Gastroesophageal sphincter (tissue), 4 donors: ENCODE measurements at regions not wholly inside any gene's neighbourhood (a gene's known extent, or its start where the extent isn't known, plus 50 kb on each side); places are given as distances from the start of the nearest gene placed in this dataset.

Experiments used
- ATAC-seq: fragments of 150-250 bp; one replicate; pipeline ENCODE4 v1.9.1; 2016; ENCODE audit warnings: mild to moderate bottlenecking, moderate library complexity
- H3K27ac ChIP-seq, 4 donors: fragments of 200-600 bp; sonication (generic) in 3 of 4; 1 replicate in 3 of 4; 2 replicates in 1 of 4; pipeline ENCODE4 v1.5.1; 2016 to 2019
- H3K27me3 ChIP-seq: fragments of 200-600 bp; sonication (generic); one replicate; pipeline ENCODE4 v1.5.1; 2019
- H3K36me3 ChIP-seq, 2 donors: fragments of 200-600 bp; sonication (generic); one replicate each; pipeline ENCODE4 v1.5.1; 2019; ENCODE audit warnings: control low read depth in 1 of 2
- H3K4me1 ChIP-seq, 3 donors: fragments of 200-600 bp; sonication (generic); 1 replicate in 2 of 3; 2 replicates in 1 of 3; pipeline ENCODE4 v1.5.1; 2016 to 2019; ENCODE audit warnings: control low read depth in 2 of 3
- H3K4me3 ChIP-seq, 2 donors: fragments of 200-600 bp; sonication (generic); one replicate each; pipeline ENCODE4 v1.5.1; 2019; ENCODE audit warnings: mild to moderate bottlenecking in 1 of 2, moderate library complexity in 1 of 2
- H3K9me3 ChIP-seq, 3 donors: fragments of 200-600 bp; sonication (generic); one replicate each; pipeline ENCODE4 v1.5.1; 2017 to 2019; ENCODE audit warnings: control low read depth in 2 of 3
- EP300 ChIP-seq: sonication (generic); formaldehyde crosslinking; IDR thresholded peaks from one replicate; pipeline ENCODE4 v1.6.1; 2017; ENCODE audit warnings: antibody characterized with exemption, mild to moderate bottlenecking
- POLR2A ChIP-seq, 2 donors: fragments of 450-650 bp; IDR thresholded peaks; one replicate each; pipeline ENCODE4 v1.6.1; 2017; ENCODE audit warnings: antibody characterized with exemption in 2 of 2, mild to moderate bottlenecking in 2 of 2, moderate library complexity in 1 of 2
- POLR2AphosphoS5 ChIP-seq: sonication (generic); formaldehyde crosslinking; IDR thresholded peaks from one replicate; pipeline ENCODE4 v1.6.1; 2017; ENCODE audit warnings: antibody characterized with exemption
- WGBS, 2 donors: methylation state at CpG; one replicate each; pipeline ENCODE4 v1.1.5; 2018; ENCODE audit warnings: low coverage in 1 of 2; 5-methylcytosine and 5-hydroxymethylcytosine counted together
- TF ChIP-seq, protein P1 (sequence below), 4 experiments: fragments of 200-600 bp in 2 of 4; fragments of 450-650 bp in 2 of 4; sonication (generic) in 1 of 4; IDR thresholded peaks; one replicate each; pipeline ENCODE4 v1.5.1; 2017 to 2019; ENCODE audit warnings: antibody characterized with exemption in 4 of 4, mild to moderate bottlenecking in 2 of 4, moderate library complexity in 2 of 4

DNA sequence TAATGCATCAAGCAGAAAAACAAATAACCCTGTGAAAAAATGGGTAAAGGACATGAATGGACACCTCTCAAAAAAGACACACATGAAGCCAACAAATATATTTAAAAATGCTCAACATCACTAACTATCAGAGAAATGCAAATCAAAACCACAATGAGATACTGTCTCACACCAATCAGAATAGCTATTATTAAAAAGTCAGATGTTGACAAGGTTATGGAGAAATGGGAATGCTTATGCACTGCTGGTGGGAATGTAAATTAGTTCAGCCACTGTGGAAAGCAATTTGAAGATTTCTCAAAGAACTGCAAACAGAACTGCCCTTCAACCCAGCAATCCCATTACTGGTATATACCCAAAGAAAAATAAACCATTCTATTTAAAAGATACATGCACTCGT lies 86.6 kb upstream of the TNFSF4 start:
- Histone ChIP-seq H3K4me1 (peaks cover 0 to 12% (median 0%) of the 10 kb centered on the region in 3 donors), H3K36me3 (no peaks in the 10 kb centered on the region), H3K9me3 (no peaks in the 10 kb centered on the region), H3K4me3 (no peak overlapping the region), H3K27me3 (no peaks in the 10 kb centered on the region), H3K27ac (no peak overlapping the region)
- no peak for ATAC-seq
- 83 to 100% methylated on average over 1 of the region's 1 CpG for WGBS, 2 donors
- no peak for TF ChIP-seq POLR2AphosphoS5
- TF ChIP-seq, protein P1, sequence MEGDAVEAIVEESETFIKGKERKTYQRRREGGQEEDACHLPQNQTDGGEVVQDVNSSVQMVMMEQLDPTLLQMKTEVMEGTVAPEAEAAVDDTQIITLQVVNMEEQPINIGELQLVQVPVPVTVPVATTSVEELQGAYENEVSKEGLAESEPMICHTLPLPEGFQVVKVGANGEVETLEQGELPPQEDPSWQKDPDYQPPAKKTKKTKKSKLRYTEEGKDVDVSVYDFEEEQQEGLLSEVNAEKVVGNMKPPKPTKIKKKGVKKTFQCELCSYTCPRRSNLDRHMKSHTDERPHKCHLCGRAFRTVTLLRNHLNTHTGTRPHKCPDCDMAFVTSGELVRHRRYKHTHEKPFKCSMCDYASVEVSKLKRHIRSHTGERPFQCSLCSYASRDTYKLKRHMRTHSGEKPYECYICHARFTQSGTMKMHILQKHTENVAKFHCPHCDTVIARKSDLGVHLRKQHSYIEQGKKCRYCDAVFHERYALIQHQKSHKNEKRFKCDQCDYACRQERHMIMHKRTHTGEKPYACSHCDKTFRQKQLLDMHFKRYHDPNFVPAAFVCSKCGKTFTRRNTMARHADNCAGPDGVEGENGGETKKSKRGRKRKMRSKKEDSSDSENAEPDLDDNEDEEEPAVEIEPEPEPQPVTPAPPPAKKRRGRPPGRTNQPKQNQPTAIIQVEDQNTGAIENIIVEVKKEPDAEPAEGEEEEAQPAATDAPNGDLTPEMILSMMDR (IDR thresholded peaks at IDR 0.05): no peak
- no peak for TF ChIP-seq EP300
- no peak for TF ChIP-seq POLR2A (IDR thresholded peaks at IDR 0.05)

DNA sequence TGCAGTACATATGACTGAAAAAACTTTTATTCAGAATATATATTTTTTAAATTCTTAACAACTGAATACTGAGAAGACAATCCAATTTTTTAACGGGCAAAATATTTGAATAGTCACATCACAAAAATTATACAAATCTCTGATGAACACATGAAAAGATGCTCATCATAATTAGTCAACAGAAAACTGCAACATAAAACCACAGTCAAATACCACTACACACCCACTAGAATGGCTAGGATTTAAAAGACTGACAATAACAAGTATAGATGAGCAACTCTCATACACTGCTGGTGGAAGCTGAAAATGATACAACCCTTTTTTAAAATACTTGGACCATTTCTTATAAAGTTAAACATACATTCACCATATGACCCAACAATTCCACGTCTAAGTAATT lies 87.7 kb upstream of the TNFSF4 start:
- no peaks in the 10 kb centered on the region for H3K27me3 ChIP-seq
- 67 to 69% methylated on average over 2 of the region's 2 CpGs for WGBS, 2 donors
- TF ChIP-seq EP300 (no peak), POLR2AphosphoS5 (no peak), POLR2A (IDR thresholded peaks at IDR 0.05) (no peak)
- TF ChIP-seq, protein P1 (IDR thresholded peaks at IDR 0.05): no peak

DNA sequence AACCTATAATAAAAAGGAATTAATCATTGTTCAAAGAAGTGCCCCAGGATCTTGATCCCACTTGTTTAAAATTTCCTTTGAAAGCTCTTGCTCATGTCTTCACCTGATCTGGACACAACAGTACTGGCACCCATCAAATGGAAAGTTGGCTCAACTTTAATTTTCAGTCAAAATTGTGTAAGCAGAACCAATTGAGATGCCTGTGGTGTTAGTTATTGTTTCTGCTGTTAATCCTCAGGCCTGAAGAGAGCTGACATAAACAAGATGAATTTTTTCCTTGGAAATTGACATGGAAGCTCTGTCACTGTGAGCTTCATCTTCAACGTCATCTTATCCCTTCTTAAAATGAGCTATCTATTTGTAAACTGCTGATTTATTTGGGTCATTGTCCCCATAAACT lies 88.3 kb upstream of the TNFSF4 start:
- Histone ChIP-seq H3K9me3 (no peaks in the 10 kb centered on the region), H3K27me3 (no peaks in the 10 kb centered on the region), H3K27ac (no peak overlapping the region), H3K4me3 (no peak overlapping the region), H3K36me3 (no peaks in the 10 kb centered on the region), H3K4me1 (peaks cover 0 to 12% (median 0%) of the 10 kb centered on the region in 3 donors)
- no peak for ATAC-seq
- 50 to 68% methylated on average over 1 of the region's 1 CpG for WGBS, 2 donors
- TF ChIP-seq, protein P1 (IDR thresholded peaks at IDR 0.05): no peak
- TF ChIP-seq POLR2A (IDR thresholded peaks at IDR 0.05) (no peak), POLR2AphosphoS5 (no peak), EP300 (no peak)

More for the DNA sequence above, 87.7 kb upstream of the TNFSF4 start:
- H3K9me3 ChIP-seq: no peaks in the 10 kb centered on the region
- no peak for ATAC-seq
- H3K4me1 ChIP-seq: peaks cover 0 to 12% (median 0%) of the 10 kb centered on the region in 3 donors
- H3K36me3 ChIP-seq: no peaks in the 10 kb centered on the region
- no peak overlapping the region for H3K27ac ChIP-seq
- no peak overlapping the region for H3K4me3 ChIP-seq

DNA sequence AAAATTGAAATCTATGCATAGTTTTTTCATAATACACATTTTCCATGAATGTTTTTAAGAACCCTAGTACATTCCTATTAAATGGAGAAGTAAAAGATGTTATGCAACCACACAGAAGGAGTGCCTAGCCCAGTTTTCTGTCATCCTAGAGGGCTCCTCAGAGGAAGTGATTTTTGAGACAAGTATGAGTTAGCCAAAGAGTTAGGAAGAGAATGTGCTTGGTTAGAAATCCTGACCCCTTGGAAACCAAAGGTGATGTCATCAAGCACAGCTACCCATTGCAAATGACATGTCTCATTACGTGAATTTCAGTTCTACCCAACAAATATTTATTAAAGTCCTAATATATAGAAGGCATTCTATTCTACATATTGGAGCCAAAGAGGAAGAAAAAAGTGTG lies 88.9 kb upstream of the TNFSF4 start:
- ATAC-seq: no peak
- H3K9me3 ChIP-seq: no peaks in the 10 kb centered on the region
- H3K36me3 ChIP-seq: no peaks in the 10 kb centered on the region
- no peak overlapping the region for H3K4me3 ChIP-seq
- peaks cover 0 to 12% (median 0%) of the 10 kb centered on the region in 3 donors for H3K4me1 ChIP-seq
- no peaks in the 10 kb centered on the region for H3K27me3 ChIP-seq
- TF ChIP-seq EP300: no peak
- no peak for TF ChIP-seq POLR2AphosphoS5
- TF ChIP-seq, protein P1 (IDR thresholded peaks at IDR 0.05): no peak
- no peak overlapping the region for H3K27ac ChIP-seq
- 85 to 100% methylated on average over 1 of the region's 1 CpG for WGBS, 2 donors

DNA sequence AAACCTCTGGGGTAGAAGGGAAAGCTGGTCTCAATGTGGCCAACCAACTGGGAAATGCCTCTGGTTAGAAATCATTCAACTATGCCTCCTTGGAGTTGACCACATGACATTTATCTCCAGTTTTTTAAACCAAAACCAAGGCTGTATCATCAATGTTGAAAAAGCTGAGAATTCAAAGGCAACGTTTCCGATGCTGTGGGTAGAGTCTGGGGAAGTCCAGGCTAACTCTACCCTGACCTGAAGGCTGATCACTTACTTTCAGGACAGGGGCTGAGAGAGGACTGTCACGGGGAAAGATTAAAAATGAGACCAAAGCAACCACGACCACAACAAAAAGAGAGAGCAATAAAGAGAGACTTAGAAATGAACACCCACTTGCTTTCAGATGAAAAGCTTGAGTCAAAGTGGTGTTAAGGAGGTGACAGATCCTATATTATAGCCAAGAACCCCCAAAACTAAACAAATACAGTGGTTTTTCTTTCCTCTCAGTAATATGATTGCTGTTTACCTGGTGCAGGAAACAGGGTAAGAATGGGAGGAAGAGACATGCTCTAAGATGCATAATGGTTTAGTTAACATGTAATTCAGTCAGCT lies 90.8 kb upstream of the TNFSF4 start:
- 79 to 81% methylated on average over 4 of the region's 4 CpGs for WGBS, 2 donors
- Histone ChIP-seq H3K27me3 (no peaks in the 10 kb centered on the region), H3K27ac (no peak overlapping the region), H3K4me1 (peaks cover 0 to 12% (median 0%) of the 10 kb centered on the region in 3 donors), H3K4me3 (no peak overlapping the region), H3K36me3 (no peaks in the 10 kb centered on the region), H3K9me3 (no peaks in the 10 kb centered on the region)
- ATAC-seq: no peak
- TF ChIP-seq, protein P1 (IDR thresholded peaks at IDR 0.05): no peak
- TF ChIP-seq POLR2A (IDR thresholded peaks at IDR 0.05) (no peak), POLR2AphosphoS5 (no peak), EP300 (no peak)
